NT2/D1 (cell line): ENCODE measurements at regions not wholly inside any gene's neighbourhood (a gene's known extent, or its start where the extent isn't known, plus 50 kb on each side); places are given as distances from the start of the nearest gene placed in this dataset.

Source experiments
- SUZ12 ChIP-seq: IDR thresholded peaks from 2 replicates; pipeline ENCODE4 v1.6.1; 2011; ENCODE audit not compliant: insufficient read length, insufficient read depth; ENCODE audit errors: extremely low read depth
- YY1 ChIP-seq: IDR thresholded peaks from 2 replicates; pipeline ENCODE4 v1.6.1; 2011; ENCODE audit not compliant: insufficient read length, insufficient read depth
- ZNF274 ChIP-seq: IDR thresholded peaks from 2 replicates; pipeline ENCODE4 v1.6.1; 2011; ENCODE audit warnings: mild to moderate bottlenecking, low read depth, low read length

- TF ChIP-seq ZNF274 = no peak
- no peak for TF ChIP-seq YY1
- no peak for TF ChIP-seq SUZ12
Observed at GRCh38 chr10:123551259-123551658, 114.9 kb upstream of the GPR26 start.
